GM12878 (cell line): ENCODE measurements at regions not wholly inside any gene's neighbourhood (a gene's known extent, or its start where the extent isn't known, plus 50 kb on each side); places are given as distances from the start of the nearest gene placed in this dataset.

Experiments
- ATAC-seq: fragments of 200-7000 bp; cut with Tn5 transposase; 3 replicates; pipeline ENCODE4 v1.9.1; 2020; ENCODE audit warnings: mild to moderate bottlenecking, moderate library complexity
- BruUV-seq: library from RNA; stranded (reverse); fragments of 400-500 nt; replicated peaks from 2 replicates; lab custom pipeline; 2021; lab: Mats Ljungman, UMichigan
- CTCF ChIA-PET: fragments of 300-600 bp; sonication (Branson Sonifier 250); formaldehyde crosslinking; extraction: SDS; loops from one replicate; lab custom pipeline; 2021; ENCODE audit warnings: inconsistent platforms; lab: Yijun Ruan, JAX
- POLR2A ChIA-PET: fragments of 350-600 bp; formaldehyde crosslinking; extraction: SDS; loops from one replicate; lab custom pipeline; 2021; ENCODE audit warnings: inconsistent platforms; lab: Charles Lee
- RAD21 ChIA-PET: fragments of 300-600 bp; sonication (Branson Sonifier 250); formaldehyde crosslinking; loops from one replicate; lab custom pipeline; 2023; ENCODE audit warnings: antibody characterized with exemption; ENCODE audit not compliant: unreplicated experiment; lab: Charles Lee
- SMC1A ChIA-PET: fragments of 300-600 bp; sonication (Branson Sonifier 250); formaldehyde crosslinking; loops from one replicate; lab custom pipeline; 2023; ENCODE audit not compliant: unreplicated experiment, uncharacterized antibody; lab: Charles Lee
- DNase-seq: peaks from one replicate; pipeline ENCODE4 v3.0.0-alpha.2; 2011; ENCODE audit warnings: low read depth, low spot score
- FAIRE-seq: peaks from 3 replicates; lab custom pipeline; 2011; peaks lifted over from hg19 to GRCh38; lab: Jason Lieb, UNC
- H2AFZ ChIP-seq: 2 replicates; pipeline ENCODE4 v1.6.0; 2011; ENCODE audit warnings: low read depth, low read length, control low read depth; ENCODE audit not compliant: control insufficient read depth
- H3K27ac ChIP-seq: 2 replicates; pipeline ENCODE4 v1.5.1; 2011; ENCODE audit warnings: control low read depth; ENCODE audit not compliant: control insufficient read depth, insufficient read depth
- H3K27me3 ChIP-seq, 2 experiments: replicated peaks in 1 of 2; 2 replicates each; pipeline versions ENCODE4 v1.6.0 to v1.6.1; 2011; ENCODE audit warnings: low read length in 1 of 2; ENCODE audit not compliant: control insufficient read depth in 2 of 2, insufficient read depth in 2 of 2
- H3K36me3 ChIP-seq, 2 experiments: 2 replicates each; pipeline ENCODE4 v1.5.1; 2011; ENCODE audit warnings: low read length in 1 of 2; ENCODE audit not compliant: control insufficient read depth in 2 of 2, insufficient read depth in 2 of 2
- H3K4me1 ChIP-seq: 2 replicates; pipeline ENCODE4 v1.6.1; 2011; ENCODE audit warnings: mild to moderate bottlenecking, low read length, moderate library complexity, mixed read lengths; ENCODE audit not compliant: control insufficient read depth, insufficient read depth
- H3K4me2 ChIP-seq: 2 replicates; pipeline ENCODE4 v1.6.0; 2011; ENCODE audit warnings: control low read depth; ENCODE audit not compliant: control insufficient read depth, insufficient read depth
- H3K4me3 ChIP-seq: fragments of 200-600 bp; sonication (generic); 2 replicates; pipeline ENCODE4 v1.5.1; 2016
- H3K79me2 ChIP-seq: 2 replicates; pipeline ENCODE4 v1.6.0; 2011; ENCODE audit warnings: low read length; ENCODE audit not compliant: control insufficient read depth, insufficient read depth
- H3K9ac ChIP-seq: 2 replicates; pipeline ENCODE4 v1.8.0; 2011; ENCODE audit warnings: low read length, control low read depth, mixed read lengths; ENCODE audit not compliant: control insufficient read depth, insufficient read depth
- H3K9me3 ChIP-seq: replicated peaks from 3 replicates; pipeline ENCODE4 v1.5.1; 2011; ENCODE audit warnings: mild to moderate bottlenecking, low read length; ENCODE audit not compliant: control insufficient read depth, insufficient read depth
- H4K20me1 ChIP-seq: 2 replicates; pipeline ENCODE4 v1.6.0; 2011; ENCODE audit not compliant: control insufficient read depth, insufficient read depth
- BMI1 ChIP-seq: fragments of 450-650 bp; IDR thresholded peaks from 2 replicates; pipeline ENCODE4 v1.6.1; 2016; ENCODE audit warnings: mild to moderate bottlenecking, moderate library complexity, borderline replicate concordance
- CREM ChIP-seq: IDR thresholded peaks from 2 replicates; pipeline ENCODE4 v1.6.1; 2014; ENCODE audit warnings: antibody characterized with exemption, low read depth
- FOXK2 ChIP-seq: fragments of 450-650 bp; IDR thresholded peaks from 2 replicates; pipeline ENCODE4 v1.6.1; 2017; ENCODE audit warnings: mild to moderate bottlenecking, moderate library complexity
- HCFC1 ChIP-seq: fragments of 150-350 bp; IDR thresholded peaks from 2 replicates; pipeline ENCODE4 v1.6.1; 2014; ENCODE audit warnings: low read length
- NR2F1 ChIP-seq: fragments of 450-650 bp; conservative IDR thresholded peaks from 2 replicates; pipeline ENCODE4 v1.6.1; 2017; ENCODE audit warnings: mild to moderate bottlenecking
- YY1 ChIP-seq: IDR thresholded peaks from 2 replicates; pipeline ENCODE4 v1.6.1; 2011; ENCODE audit warnings: low read depth, mild to moderate bottlenecking, low read length
- ZNF384 ChIP-seq: IDR thresholded peaks from 2 replicates; pipeline ENCODE4 v1.6.1; 2012; ENCODE audit warnings: low read depth, mild to moderate bottlenecking, low read length, improper control_type of control experiment, borderline replicate concordance
- WGBS: methylation state at CpG from one replicate; pipeline ENCODE4 v1.1.6; 2016; ENCODE audit warnings: low lambda C conversion rate; ENCODE audit not compliant: insufficient replicate concordance, insufficient coverage; ENCODE audit errors: missing lambda C conversion rate; 5-methylcytosine and 5-hydroxymethylcytosine counted together
- in situ Hi-C: fragments of 300-500 bp; cut with MboI; formaldehyde crosslinking; loops from 9 replicates; pipeline ENCODE4 v1.14.3; 2018; ENCODE audit warnings: mixed read lengths
- intact Hi-C: fragments of 100-400 bp; cut with micrococcal nuclease; formaldehyde crosslinking; loops from one replicate; pipeline ENCODE4 v1.14.2; 2022; ENCODE audit not compliant: unreplicated experiment
- TF ChIP-seq, protein P1 (sequence below): fragments of 450-650 bp; formaldehyde crosslinking; IDR thresholded peaks from 2 replicates; pipeline ENCODE4 v1.4.0; 2020; ENCODE audit warnings: mild to moderate bottlenecking, moderate library complexity
- TF ChIP-seq, protein P2 (sequence below): IDR thresholded peaks from 2 replicates; pipeline ENCODE4 v1.6.1; 2012; ENCODE audit warnings: improper control_type of control experiment, low read depth, low read length; ENCODE audit not compliant: insufficient replicate concordance

DNA sequence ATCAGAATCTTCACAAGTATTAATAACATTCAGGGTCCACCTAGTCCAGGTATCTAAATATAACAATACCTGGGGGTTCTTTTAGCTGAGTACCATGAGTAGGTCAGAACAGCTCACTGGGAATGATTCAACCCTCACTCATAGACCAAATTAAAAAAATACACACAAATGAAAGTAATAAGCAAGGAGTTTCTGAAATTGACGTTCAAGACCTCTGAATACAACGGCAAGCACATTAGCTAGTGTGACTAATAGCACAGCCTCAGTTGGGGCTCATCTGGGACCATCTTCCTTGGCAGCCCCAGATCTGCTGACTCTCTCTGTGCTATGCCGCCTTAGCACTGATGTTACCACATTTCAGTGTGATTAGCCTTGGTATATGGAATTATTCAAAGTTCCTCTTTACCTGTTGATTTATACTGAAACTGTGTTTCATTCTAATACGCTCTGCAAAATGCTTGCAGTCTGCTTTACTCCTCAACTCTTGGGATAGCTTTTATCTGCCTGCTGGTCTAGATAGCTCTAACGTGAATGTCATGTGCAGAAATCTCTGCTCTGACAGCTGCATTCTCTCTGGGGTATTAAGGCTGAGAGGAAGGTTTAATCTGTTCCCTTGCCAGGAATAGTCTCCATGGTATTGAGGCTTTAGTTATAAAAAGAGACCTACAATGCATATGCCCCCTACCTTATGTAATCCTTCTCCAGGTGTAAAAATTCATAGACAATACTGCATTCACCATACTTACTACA, 153.3 kb downstream of the METTL4 start:
- 8% methylated on average over 5 of the region's 5 CpGs for WGBS
- Histone ChIP-seq H3K9ac (no peak overlapping the region), H3K27ac (no peak overlapping the region), H3K4me2 (no peak overlapping the region)
- RAD21 ChIA-PET: no interaction called here
- intact Hi-C loops: no loop called here
- TF ChIP-seq, protein P1, sequence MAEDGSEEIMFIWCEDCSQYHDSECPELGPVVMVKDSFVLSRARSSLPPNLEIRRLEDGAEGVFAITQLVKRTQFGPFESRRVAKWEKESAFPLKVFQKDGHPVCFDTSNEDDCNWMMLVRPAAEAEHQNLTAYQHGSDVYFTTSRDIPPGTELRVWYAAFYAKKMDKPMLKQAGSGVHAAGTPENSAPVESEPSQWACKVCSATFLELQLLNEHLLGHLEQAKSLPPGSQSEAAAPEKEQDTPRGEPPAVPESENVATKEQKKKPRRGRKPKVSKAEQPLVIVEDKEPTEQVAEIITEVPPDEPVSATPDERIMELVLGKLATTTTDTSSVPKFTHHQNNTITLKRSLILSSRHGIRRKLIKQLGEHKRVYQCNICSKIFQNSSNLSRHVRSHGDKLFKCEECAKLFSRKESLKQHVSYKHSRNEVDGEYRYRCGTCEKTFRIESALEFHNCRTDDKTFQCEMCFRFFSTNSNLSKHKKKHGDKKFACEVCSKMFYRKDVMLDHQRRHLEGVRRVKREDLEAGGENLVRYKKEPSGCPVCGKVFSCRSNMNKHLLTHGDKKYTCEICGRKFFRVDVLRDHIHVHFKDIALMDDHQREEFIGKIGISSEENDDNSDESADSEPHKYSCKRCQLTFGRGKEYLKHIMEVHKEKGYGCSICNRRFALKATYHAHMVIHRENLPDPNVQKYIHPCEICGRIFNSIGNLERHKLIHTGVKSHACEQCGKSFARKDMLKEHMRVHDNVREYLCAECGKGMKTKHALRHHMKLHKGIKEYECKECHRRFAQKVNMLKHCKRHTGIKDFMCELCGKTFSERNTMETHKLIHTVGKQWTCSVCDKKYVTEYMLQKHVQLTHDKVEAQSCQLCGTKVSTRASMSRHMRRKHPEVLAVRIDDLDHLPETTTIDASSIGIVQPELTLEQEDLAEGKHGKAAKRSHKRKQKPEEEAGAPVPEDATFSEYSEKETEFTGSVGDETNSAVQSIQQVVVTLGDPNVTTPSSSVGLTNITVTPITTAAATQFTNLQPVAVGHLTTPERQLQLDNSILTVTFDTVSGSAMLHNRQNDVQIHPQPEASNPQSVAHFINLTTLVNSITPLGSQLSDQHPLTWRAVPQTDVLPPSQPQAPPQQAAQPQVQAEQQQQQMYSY (CRISPR knock-in tag): no peak
- TF ChIP-seq NR2F1: no peak
- TF ChIP-seq BMI1: no peak
- no peak for TF ChIP-seq ZNF384
- no peak for TF ChIP-seq CREM
- TF ChIP-seq, protein P2, sequence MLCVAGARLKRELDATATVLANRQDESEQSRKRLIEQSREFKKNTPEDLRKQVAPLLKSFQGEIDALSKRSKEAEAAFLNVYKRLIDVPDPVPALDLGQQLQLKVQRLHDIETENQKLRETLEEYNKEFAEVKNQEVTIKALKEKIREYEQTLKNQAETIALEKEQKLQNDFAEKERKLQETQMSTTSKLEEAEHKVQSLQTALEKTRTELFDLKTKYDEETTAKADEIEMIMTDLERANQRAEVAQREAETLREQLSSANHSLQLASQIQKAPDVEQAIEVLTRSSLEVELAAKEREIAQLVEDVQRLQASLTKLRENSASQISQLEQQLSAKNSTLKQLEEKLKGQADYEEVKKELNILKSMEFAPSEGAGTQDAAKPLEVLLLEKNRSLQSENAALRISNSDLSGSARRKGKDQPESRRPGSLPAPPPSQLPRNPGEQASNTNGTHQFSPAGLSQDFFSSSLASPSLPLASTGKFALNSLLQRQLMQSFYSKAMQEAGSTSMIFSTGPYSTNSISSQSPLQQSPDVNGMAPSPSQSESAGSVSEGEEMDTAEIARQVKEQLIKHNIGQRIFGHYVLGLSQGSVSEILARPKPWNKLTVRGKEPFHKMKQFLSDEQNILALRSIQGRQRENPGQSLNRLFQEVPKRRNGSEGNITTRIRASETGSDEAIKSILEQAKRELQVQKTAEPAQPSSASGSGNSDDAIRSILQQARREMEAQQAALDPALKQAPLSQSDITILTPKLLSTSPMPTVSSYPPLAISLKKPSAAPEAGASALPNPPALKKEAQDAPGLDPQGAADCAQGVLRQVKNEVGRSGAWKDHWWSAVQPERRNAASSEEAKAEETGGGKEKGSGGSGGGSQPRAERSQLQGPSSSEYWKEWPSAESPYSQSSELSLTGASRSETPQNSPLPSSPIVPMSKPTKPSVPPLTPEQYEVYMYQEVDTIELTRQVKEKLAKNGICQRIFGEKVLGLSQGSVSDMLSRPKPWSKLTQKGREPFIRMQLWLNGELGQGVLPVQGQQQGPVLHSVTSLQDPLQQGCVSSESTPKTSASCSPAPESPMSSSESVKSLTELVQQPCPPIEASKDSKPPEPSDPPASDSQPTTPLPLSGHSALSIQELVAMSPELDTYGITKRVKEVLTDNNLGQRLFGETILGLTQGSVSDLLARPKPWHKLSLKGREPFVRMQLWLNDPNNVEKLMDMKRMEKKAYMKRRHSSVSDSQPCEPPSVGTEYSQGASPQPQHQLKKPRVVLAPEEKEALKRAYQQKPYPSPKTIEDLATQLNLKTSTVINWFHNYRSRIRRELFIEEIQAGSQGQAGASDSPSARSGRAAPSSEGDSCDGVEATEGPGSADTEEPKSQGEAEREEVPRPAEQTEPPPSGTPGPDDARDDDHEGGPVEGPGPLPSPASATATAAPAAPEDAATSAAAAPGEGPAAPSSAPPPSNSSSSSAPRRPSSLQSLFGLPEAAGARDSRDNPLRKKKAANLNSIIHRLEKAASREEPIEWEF: no peak
- TF ChIP-seq FOXK2: no peak
- no peak for TF ChIP-seq YY1
- no peak for TF ChIP-seq HCFC1
- TF ChIP-seq, all 136 proteins: peak for 0
- Histone ChIP-seq H2AFZ (no peak overlapping the region), H3K4me1 (no peaks in the 10 kb centered on the region), H3K4me3 (no peak overlapping the region), H3K36me3 (no peaks in the 10 kb centered on the region), H4K20me1 (no peaks in the 10 kb centered on the region), H3K9me3 (no peaks in the 10 kb centered on the region), H3K79me2 (no peaks in the 10 kb centered on the region), H3K27me3 (peaks cover 0 to 1% of the 10 kb centered on the region in 2 experiments; a peak in 2 of 4 replicates)
- no TSS peak for BruUV-seq
- in situ Hi-C loops: no loop called here
- ATAC-seq (no peak), FAIRE-seq (no peak), DNase-seq (no peak)
- ChIA-PET CTCF (interaction anchor here (0.9 to 1.5 kb wide), 2 partner anchors 11 to 25 kb away, joined by 3 to 4 read pairs; no protein-coding TSS in a partner anchor), SMC1A (no interaction called here), POLR2A (no interaction called here)
